ENCODE measurements at regions not wholly inside any gene's neighbourhood (a gene's known extent, or its start where the extent isn't known, plus 50 kb on each side); places are given as distances from the start of the nearest gene placed in this dataset.

GRCh38 chr22:48952256-48953102, 875.2 kb downstream of the BRD1 start:
- ATAC-seq: no peak
- ChIA-PET POLR2A (ENCODE audit: unreplicated experiment) (no interaction called here), CTCF (no interaction called here)
- Histone ChIP-seq H3K36me3 (ENCODE audit: low read depth, low read length) (no peaks in the 10 kb centered on the region), H3K9me2 (replicated peaks; ENCODE audit: low read length) (no peaks in the 10 kb centered on the region), H3F3A (ENCODE audit: low read length, unreplicated experiment) (no peaks in the 10 kb centered on the region), H3K79me2 (ENCODE audit: low read length) (no peaks in the 10 kb centered on the region), H3K4me3 (ENCODE audit: low read length) (no peak overlapping the region), H3K27me3 (ENCODE audit: low read length) (no peaks in the 10 kb centered on the region), H3K9me3 (ENCODE audit: low read length) (no peaks in the 10 kb centered on the region), H3K4me2 (ENCODE audit: low read length) (no peak overlapping the region), H2AFZ (ENCODE audit: low read length) (no peak overlapping the region), H3K4me1 (ENCODE audit: insufficient read depth, low read length) (no peaks in the 10 kb centered on the region), H4K20me1 (ENCODE audit: low read length) (no peaks in the 10 kb centered on the region), H3K27ac (ENCODE audit: low read length) (no peak overlapping the region), H3K9ac (ENCODE audit: low read length) (no peak overlapping the region)
- no TSS peak for BruUV-seq (replicated peaks)
- DNase-seq: no peak
- no peak for TF ChIP-seq EZH2 (IDR thresholded peaks at IDR 0.05; ENCODE audit: low read length, unreplicated experiment)
- intact Hi-C loops (cut with micrococcal nuclease): no loop called here

GRCh38 chr22:48951836-48952235, 875.8 kb downstream of the BRD1 start:
- Histone ChIP-seq H3K4me3 (ENCODE audit: low read length) (no peak overlapping the region), H3K79me2 (ENCODE audit: low read length) (no peaks in the 10 kb centered on the region), H3K4me1 (ENCODE audit: insufficient read depth, low read length) (no peaks in the 10 kb centered on the region), H2AFZ (ENCODE audit: low read length) (no peak overlapping the region), H3K9me2 (replicated peaks; ENCODE audit: low read length) (no peaks in the 10 kb centered on the region), H3K4me2 (ENCODE audit: low read length) (no peak overlapping the region), H3K27me3 (ENCODE audit: low read length) (no peaks in the 10 kb centered on the region), H3K9ac (ENCODE audit: low read length) (no peak overlapping the region), H3F3A (ENCODE audit: low read length, unreplicated experiment) (no peaks in the 10 kb centered on the region), H3K27ac (ENCODE audit: low read length) (no peak overlapping the region), H3K36me3 (ENCODE audit: low read depth, low read length) (no peaks in the 10 kb centered on the region), H3K9me3 (ENCODE audit: low read length) (no peaks in the 10 kb centered on the region), H4K20me1 (ENCODE audit: low read length) (no peaks in the 10 kb centered on the region)
- POLR2A ChIA-PET (ENCODE audit: unreplicated experiment): no interaction called here
- ATAC-seq: no peak
- intact Hi-C loops (cut with micrococcal nuclease): no loop called here
- TF ChIP-seq EZH2phosphoT487 (IDR thresholded peaks at IDR 0.05; ENCODE audit: borderline replicate concordance, low read length) (no peak), EZH2 (IDR thresholded peaks at IDR 0.05; ENCODE audit: low read length, unreplicated experiment) (no peak)
- TF ChIP-seq, protein P1, sequence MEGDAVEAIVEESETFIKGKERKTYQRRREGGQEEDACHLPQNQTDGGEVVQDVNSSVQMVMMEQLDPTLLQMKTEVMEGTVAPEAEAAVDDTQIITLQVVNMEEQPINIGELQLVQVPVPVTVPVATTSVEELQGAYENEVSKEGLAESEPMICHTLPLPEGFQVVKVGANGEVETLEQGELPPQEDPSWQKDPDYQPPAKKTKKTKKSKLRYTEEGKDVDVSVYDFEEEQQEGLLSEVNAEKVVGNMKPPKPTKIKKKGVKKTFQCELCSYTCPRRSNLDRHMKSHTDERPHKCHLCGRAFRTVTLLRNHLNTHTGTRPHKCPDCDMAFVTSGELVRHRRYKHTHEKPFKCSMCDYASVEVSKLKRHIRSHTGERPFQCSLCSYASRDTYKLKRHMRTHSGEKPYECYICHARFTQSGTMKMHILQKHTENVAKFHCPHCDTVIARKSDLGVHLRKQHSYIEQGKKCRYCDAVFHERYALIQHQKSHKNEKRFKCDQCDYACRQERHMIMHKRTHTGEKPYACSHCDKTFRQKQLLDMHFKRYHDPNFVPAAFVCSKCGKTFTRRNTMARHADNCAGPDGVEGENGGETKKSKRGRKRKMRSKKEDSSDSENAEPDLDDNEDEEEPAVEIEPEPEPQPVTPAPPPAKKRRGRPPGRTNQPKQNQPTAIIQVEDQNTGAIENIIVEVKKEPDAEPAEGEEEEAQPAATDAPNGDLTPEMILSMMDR (conservative IDR thresholded peaks at IDR 0.05; ENCODE audit: low read depth, low read length): no peak
- CTCF ChIA-PET: no interaction called here
- no TSS peak for BruUV-seq (replicated peaks)
- no peak for DNase-seq

DNA sequence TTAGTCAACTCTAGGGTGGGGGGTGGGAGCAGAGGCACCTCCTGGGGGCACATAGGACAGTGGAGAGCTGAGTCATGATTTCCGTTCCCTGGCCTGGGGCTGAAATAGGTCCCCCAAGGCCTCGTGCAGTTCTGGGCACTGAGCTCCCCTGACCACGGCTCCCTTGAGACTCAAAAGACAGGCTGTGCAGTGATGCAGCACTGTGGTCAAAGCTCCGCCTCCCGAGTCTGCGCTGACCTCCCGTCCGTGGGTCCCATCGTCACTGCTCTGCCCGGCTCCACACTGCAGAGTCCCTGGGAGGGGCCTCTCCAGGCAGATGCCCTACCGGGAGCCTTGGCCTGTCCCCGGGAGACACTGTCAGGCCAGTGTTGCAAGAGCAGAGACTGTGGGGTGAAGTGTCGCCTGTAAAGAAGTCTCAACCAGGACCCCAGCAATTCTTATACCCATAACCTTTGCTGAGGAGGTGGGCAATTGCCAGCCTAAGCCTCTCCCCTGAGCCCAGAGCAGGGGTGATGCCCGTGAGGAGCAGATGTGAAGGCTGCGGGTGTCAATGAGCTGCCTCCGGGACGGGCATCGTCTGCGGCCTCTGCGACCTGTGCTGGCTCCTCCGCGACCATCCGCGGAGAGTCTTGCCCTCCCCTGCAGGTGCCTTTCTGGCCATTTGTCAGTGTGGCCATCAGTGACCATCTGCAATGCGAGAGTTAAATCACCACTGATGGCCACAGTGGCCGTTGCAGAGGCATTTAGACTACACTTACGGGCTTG, 877.3 kb downstream of the BRD1 start:
- Histone ChIP-seq H3K27ac (ENCODE audit: low read length) (no peak overlapping the region), H3K9ac (ENCODE audit: low read length) (no peak overlapping the region), H3K4me2 (ENCODE audit: low read length) (no peak overlapping the region), H3K9me2 (replicated peaks; ENCODE audit: low read length) (no peaks in the 10 kb centered on the region), H3K27me3 (ENCODE audit: low read length) (no peaks in the 10 kb centered on the region), H3K9me3 (ENCODE audit: low read length) (no peaks in the 10 kb centered on the region), H2AFZ (ENCODE audit: low read length) (no peak overlapping the region), H3F3A (ENCODE audit: low read length, unreplicated experiment) (no peaks in the 10 kb centered on the region), H3K36me3 (ENCODE audit: low read depth, low read length) (no peaks in the 10 kb centered on the region), H3K4me3 (ENCODE audit: low read length) (no peak overlapping the region), H3K79me2 (ENCODE audit: low read length) (no peaks in the 10 kb centered on the region), H3K4me1 (ENCODE audit: insufficient read depth, low read length) (no peaks in the 10 kb centered on the region), H4K20me1 (ENCODE audit: low read length) (no peaks in the 10 kb centered on the region)
- ChIA-PET CTCF (no interaction called here), POLR2A (ENCODE audit: unreplicated experiment) (no interaction called here)
- intact Hi-C loops (cut with micrococcal nuclease): no loop called here
- ATAC-seq (no peak), DNase-seq (no peak)
- TF ChIP-seq EZH2 (IDR thresholded peaks at IDR 0.05; ENCODE audit: low read length, unreplicated experiment): no peak
- TF ChIP-seq EZH2phosphoT487 (IDR thresholded peaks at IDR 0.05; ENCODE audit: borderline replicate concordance, low read length): no peak
- TF ChIP-seq, protein P1 (conservative IDR thresholded peaks at IDR 0.05; ENCODE audit: low read depth, low read length): no peak
- BruUV-seq (replicated peaks): no TSS peak

Measured in PC-3 (cell line).